ENCODE measurements at regions not wholly inside any gene's neighbourhood (a gene's known extent, or its start where the extent isn't known, plus 50 kb on each side); places are given as distances from the start of the nearest gene placed in this dataset.
A peak's percentile ranks its signal among the peaks of the same experiment; 100 is the strongest.

GRCh38 chr3:124461838-124462632 lies 268.2 kb upstream of the UMPS start:
- Histone ChIP-seq H3K36me3 (ENCODE audit: insufficient read depth) (no peaks in the 10 kb centered on the region), H4K20me1 (ENCODE audit: insufficient read depth) (no peaks in the 10 kb centered on the region), H3K4me2 (no peak overlapping the region), H3K27ac (no peak overlapping the region), H3K4me3 (IDR thresholded peaks at IDR 0.05; ENCODE audit: insufficient read depth, low read depth, low read length) (no peak overlapping the region), H3K79me2 (ENCODE audit: insufficient read depth, low read depth) (no peaks in the 10 kb centered on the region), H3K4me1 (ENCODE audit: low read depth, poor library complexity, severe bottlenecking) (no peaks in the 10 kb centered on the region), H3K27me3 (ENCODE audit: insufficient read depth, low read depth) (no peaks in the 10 kb centered on the region), H3K9ac (no peak overlapping the region), H2AFZ (ENCODE audit: low read depth) (no peak overlapping the region)
- TF ChIP-seq, protein P1, sequence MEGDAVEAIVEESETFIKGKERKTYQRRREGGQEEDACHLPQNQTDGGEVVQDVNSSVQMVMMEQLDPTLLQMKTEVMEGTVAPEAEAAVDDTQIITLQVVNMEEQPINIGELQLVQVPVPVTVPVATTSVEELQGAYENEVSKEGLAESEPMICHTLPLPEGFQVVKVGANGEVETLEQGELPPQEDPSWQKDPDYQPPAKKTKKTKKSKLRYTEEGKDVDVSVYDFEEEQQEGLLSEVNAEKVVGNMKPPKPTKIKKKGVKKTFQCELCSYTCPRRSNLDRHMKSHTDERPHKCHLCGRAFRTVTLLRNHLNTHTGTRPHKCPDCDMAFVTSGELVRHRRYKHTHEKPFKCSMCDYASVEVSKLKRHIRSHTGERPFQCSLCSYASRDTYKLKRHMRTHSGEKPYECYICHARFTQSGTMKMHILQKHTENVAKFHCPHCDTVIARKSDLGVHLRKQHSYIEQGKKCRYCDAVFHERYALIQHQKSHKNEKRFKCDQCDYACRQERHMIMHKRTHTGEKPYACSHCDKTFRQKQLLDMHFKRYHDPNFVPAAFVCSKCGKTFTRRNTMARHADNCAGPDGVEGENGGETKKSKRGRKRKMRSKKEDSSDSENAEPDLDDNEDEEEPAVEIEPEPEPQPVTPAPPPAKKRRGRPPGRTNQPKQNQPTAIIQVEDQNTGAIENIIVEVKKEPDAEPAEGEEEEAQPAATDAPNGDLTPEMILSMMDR (conservative IDR thresholded peaks at IDR 0.05; ENCODE audit: low read depth, low read length): no peak

DNA sequence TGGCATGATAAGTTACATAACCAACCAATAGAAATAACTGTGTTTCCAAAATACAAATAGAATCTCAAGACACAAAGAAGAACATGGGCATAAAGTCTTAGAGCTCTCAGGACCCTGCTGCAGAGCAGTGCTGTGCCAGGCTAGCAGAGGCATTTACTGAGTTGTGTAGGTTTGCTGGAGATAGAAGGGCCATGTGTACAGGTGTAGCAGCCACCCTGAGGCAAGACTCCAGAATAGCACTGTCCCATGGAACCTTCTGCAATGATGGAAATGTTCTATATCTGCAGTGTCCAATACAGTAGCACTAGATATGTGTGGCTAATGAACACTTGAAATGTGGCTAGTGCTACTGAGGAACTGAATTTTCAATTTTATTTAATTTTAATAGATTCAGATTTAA lies 267.0 kb upstream of the UMPS start:
- no peak overlapping the region for H3K4me3 ChIP-seq (IDR thresholded peaks at IDR 0.05; ENCODE audit: insufficient read depth, low read depth, low read length)

GRCh38 chr3:124467980-124468902 lies 262.0 kb upstream of the UMPS start:
- no peak overlapping the region for H3K27ac ChIP-seq
- TF ChIP-seq, protein P1 (conservative IDR thresholded peaks at IDR 0.05; ENCODE audit: low read depth, low read length): peak; percentile 98
- H2AFZ ChIP-seq (ENCODE audit: low read depth): peak overlapping the region; percentile 64
- H3K4me1 ChIP-seq (ENCODE audit: low read depth, poor library complexity, severe bottlenecking): peaks cover 8% of the 10 kb centered on the region
- peak overlapping the region; percentile 70 for H3K4me3 ChIP-seq (IDR thresholded peaks at IDR 0.05; ENCODE audit: insufficient read depth, low read depth, low read length)
- H3K9ac ChIP-seq: peak overlapping the region; percentile 22; the same call in 1 of the 2 replicates
- no peaks in the 10 kb centered on the region for H3K36me3 ChIP-seq (ENCODE audit: insufficient read depth)
- no peaks in the 10 kb centered on the region for H3K79me2 ChIP-seq (ENCODE audit: insufficient read depth, low read depth)
- no peaks in the 10 kb centered on the region for H4K20me1 ChIP-seq (ENCODE audit: insufficient read depth)
- H3K4me2 ChIP-seq: peak overlapping the region; percentile 86
- no peaks in the 10 kb centered on the region for H3K27me3 ChIP-seq (ENCODE audit: insufficient read depth, low read depth)

More for the DNA sequence above, 267.0 kb upstream of the UMPS start:
- H2AFZ ChIP-seq (ENCODE audit: low read depth): no peak overlapping the region
- no peaks in the 10 kb centered on the region for H3K27me3 ChIP-seq (ENCODE audit: insufficient read depth, low read depth)
- H3K9ac ChIP-seq: no peak overlapping the region
- H3K4me1 ChIP-seq (ENCODE audit: low read depth, poor library complexity, severe bottlenecking): no peaks in the 10 kb centered on the region
- H3K27ac ChIP-seq: no peak overlapping the region
- TF ChIP-seq, protein P1 (conservative IDR thresholded peaks at IDR 0.05; ENCODE audit: low read depth, low read length): no peak
- H3K4me2 ChIP-seq: no peak overlapping the region
- H4K20me1 ChIP-seq (ENCODE audit: insufficient read depth): no peaks in the 10 kb centered on the region
- H3K79me2 ChIP-seq (ENCODE audit: insufficient read depth, low read depth): no peaks in the 10 kb centered on the region
- no peaks in the 10 kb centered on the region for H3K36me3 ChIP-seq (ENCODE audit: insufficient read depth)

- Histone ChIP-seq H3K4me3 (IDR thresholded peaks at IDR 0.05; ENCODE audit: insufficient read depth, low read depth, low read length) (no peak overlapping the region), H2AFZ (ENCODE audit: low read depth) (no peak overlapping the region), H3K36me3 (ENCODE audit: insufficient read depth) (no peaks in the 10 kb centered on the region), H3K4me1 (ENCODE audit: low read depth, poor library complexity, severe bottlenecking) (peaks cover 8% of the 10 kb centered on the region), H3K27me3 (ENCODE audit: insufficient read depth, low read depth) (no peaks in the 10 kb centered on the region), H3K4me2 (no peak overlapping the region), H3K27ac (no peak overlapping the region), H4K20me1 (ENCODE audit: insufficient read depth) (no peaks in the 10 kb centered on the region), H3K79me2 (ENCODE audit: insufficient read depth, low read depth) (no peaks in the 10 kb centered on the region), H3K9ac (no peak overlapping the region)
- TF ChIP-seq, protein P1 (conservative IDR thresholded peaks at IDR 0.05; ENCODE audit: low read depth, low read length): no peak
Measured at GRCh38 chr3:124469555-124469954, 260.7 kb upstream of the UMPS start.

All from KMS-11 (cell line).